HG02678 (cell line): ENCODE measurements at regions not wholly inside any gene's neighbourhood (a gene's known extent, or its start where the extent isn't known, plus 50 kb on each side); places are given as distances from the start of the nearest gene placed in this dataset.

Experiments used
- ATAC-seq: cut with Tn5 transposase; IDR thresholded peaks from one replicate; pipeline ENCODE4 v1.9.1; 2021; ENCODE audit warnings: mild to moderate bottlenecking, moderate library complexity; ENCODE audit not compliant: unreplicated experiment

GRCh38 chr5:82622711-82623514 is 344.8 kb upstream of the RPS23 start:
- no peak for ATAC-seq

GRCh38 chr5:82622205-82622604 is 344.1 kb upstream of the RPS23 start:
- ATAC-seq = no peak

- no peak for ATAC-seq
Observed at GRCh38 chr5:82620957-82621600, 342.9 kb upstream of the RPS23 start.

GRCh38 chr5:82619097-82619496 is 340.9 kb upstream of the RPS23 start:
- no peak for ATAC-seq

- no peak for ATAC-seq
Observed at GRCh38 chr5:82614706-82615105, 336.6 kb upstream of the RPS23 start.

GRCh38 chr5:82613891-82614290 is 335.7 kb upstream of the RPS23 start:
- ATAC-seq = no peak

- no peak for ATAC-seq
Observed at GRCh38 chr5:82610686-82611085, 332.5 kb upstream of the RPS23 start.

GRCh38 chr5:82605441-82605973 is 327.4 kb upstream of the RPS23 start:
- no peak for ATAC-seq

GRCh38 chr5:82603033-82603987 is 325.2 kb upstream of the RPS23 start:
- ATAC-seq = no peak

- no peak for ATAC-seq
Observed at GRCh38 chr5:82601861-82602260, 323.7 kb upstream of the RPS23 start.

GRCh38 chr5:82601077-82601476 is 322.9 kb upstream of the RPS23 start:
- no peak for ATAC-seq

GRCh38 chr5:82599692-82600091 is 321.5 kb upstream of the RPS23 start:
- ATAC-seq = no peak

- no peak for ATAC-seq
Observed at GRCh38 chr5:82599030-82599429, 320.9 kb upstream of the RPS23 start.

- ATAC-seq = no peak
Observed at GRCh38 chr5:82597437-82597836, 319.3 kb upstream of the RPS23 start.

- no peak for ATAC-seq
Observed at GRCh38 chr5:82596451-82596850, 318.3 kb upstream of the RPS23 start.

- ATAC-seq = no peak
Observed at GRCh38 chr5:82595113-82595512, 317.0 kb upstream of the RPS23 start.

- no peak for ATAC-seq
Observed at GRCh38 chr5:82594097-82594496, 315.9 kb upstream of the RPS23 start.

- ATAC-seq = no peak
Observed at GRCh38 chr5:82593481-82593880, 315.3 kb upstream of the RPS23 start.

- no peak for ATAC-seq
Observed at GRCh38 chr5:82591021-82591515, 312.9 kb upstream of the RPS23 start.

- ATAC-seq = no peak
Observed at GRCh38 chr5:82590112-82590511, 312.0 kb upstream of the RPS23 start.
